Activated CD8-positive, alpha-beta memory T cell treated with anti-CD3 and anti-CD28 coated beads for 24 hours (primary cell): ENCODE measurements at regions not wholly inside any gene's neighbourhood (a gene's known extent, or its start where the extent isn't known, plus 50 kb on each side); places are given as distances from the start of the nearest gene placed in this dataset.
A peak's percentile ranks its signal among the peaks of the same experiment; 100 is the strongest.

Experiments
- DNase-seq: peaks from one replicate; pipeline ENCODE4 v3.0.0-alpha.2; 2020

GRCh38 chr20:59376109-59376841, 75.9 kb downstream of the EDN3 start:
- DNase-seq, result no peak

DNA sequence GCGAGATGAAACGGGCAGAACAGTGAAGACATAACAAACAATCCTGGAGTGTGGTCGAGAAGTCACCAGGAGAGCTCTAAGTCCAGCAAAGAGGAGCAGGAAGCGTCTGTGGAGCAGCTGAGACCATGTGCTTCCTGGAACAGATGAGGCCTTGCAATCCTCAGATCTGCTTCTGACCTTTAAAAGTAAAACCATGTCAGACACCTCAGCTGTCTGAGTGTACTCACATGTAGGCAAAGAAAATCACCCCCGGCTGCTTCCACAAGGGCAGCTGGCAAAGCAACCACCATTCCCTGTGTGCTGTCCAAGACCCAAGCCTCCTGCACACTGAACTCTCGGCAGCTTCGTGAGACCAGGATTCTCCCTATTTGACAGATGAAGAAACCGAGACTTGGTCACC, 76.6 kb downstream of the EDN3 start:
- DNase-seq, result no peak

DNA sequence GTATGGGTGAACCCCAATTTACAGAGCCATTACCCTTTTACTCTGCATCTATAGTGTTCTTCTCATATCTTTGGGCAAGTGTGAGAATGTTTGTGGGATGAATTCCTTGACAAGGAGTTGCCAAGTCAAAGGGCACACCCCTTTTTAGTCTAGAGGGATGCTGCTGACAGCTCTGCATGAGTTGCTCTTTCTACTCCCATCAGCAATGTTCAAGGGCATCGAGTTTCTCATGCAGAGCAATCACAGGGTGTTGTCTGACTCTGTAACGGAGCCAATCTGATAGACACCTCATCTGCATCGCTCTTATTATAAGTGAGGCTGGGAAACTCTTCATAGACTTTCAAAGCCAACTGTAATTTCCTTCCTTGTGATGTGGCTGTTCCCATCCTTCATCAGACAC, 77.4 kb downstream of the EDN3 start:
- DNase-seq, result no peak

DNA sequence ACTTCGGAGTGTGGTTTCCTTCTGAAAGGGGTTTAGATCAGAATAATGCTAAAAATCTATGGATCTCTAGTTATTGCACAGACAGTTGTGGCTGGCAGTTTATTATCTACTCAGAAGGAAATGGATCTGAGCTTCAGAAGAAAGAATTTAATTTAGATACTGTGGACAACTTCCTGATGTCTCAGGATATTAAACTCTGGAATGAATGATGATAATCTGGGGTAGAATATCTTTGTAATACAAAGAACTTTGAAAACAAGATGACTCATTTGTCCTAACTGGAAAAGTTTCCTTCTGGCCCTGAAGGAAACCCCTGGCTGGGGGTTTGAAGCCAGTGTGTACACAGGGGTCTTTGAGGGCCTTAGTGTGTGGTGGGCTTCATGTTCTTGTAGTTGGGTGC, 78.0 kb downstream of the EDN3 start:
- DNase-seq, result no peak

- DNase-seq, result no peak
These were observed 78.6 kb downstream of the EDN3 start for GRCh38 chr20:59378966-59379365.

DNA sequence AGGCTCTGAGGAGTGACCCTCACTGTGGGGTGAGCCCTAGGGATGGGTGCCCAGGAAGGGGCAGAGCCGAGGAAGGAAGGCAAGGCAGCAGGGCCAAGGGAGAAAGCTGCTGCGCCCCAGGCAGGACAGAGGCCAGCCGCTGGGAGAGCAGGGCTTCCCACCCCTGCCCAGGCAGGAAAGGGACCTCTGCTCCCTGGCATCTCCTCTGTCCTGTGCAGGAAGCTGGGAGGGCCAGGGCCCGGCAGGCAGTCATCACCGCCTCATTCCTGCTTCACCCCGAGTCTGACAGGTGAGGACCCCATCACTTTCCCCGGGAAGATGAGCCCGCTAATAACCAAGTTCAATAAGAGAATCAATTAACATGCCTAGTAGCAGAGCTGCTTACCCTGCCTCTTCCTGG, 81.3 kb downstream of the EDN3 start:
- no peak for DNase-seq

DNA sequence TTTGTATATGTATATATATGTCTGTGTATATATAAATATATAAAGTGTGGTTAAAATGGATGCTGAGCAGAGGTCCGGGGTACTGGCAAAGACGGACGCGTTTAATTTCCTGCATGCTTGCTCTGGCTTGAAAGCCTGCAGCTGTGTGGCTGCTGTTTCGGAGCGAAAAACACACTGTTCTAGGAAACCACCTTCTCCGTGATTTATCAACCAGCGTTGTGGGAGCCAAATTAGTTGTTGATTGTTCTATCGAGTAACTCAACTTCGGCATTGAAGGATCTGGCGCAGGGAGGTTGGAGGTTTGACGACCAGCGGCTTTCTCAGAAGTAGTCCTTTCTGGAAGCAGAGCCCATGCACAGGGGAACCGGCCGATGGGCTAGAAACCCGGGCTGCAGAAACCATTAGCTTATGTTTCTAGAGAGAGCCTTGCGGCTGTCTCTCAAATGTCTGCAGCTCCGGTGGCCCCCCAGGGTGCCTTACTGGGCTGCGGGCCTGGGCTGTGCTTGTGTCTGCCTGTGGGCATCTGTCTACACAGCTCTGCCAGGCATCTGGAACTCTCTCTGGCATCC, 81.8 kb downstream of the EDN3 start:
- no peak for DNase-seq

GRCh38 chr20:59382907-59383306, 82.5 kb downstream of the EDN3 start:
- no peak for DNase-seq

DNA sequence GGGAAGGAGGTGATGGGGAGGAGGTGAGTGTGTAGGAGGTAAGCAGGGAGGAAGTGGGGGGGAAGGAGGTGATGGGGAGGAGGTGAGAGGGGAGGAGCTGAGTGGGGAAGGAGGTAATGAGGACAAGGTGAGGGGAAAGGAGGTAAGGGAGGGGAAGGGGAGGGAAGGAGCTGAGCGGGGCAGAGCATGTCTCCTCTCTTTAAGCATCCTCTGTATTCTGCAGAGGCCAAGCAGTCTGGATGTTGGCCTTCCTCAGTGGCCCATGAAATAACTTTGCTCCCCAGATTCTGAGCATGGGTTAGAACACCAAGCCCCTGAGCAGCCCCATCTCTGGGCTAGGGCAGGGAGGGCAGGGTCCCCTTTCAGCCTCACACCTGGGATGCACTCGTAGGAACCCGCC, 84.6 kb downstream of the EDN3 start:
- DNase-seq, result no peak

GRCh38 chr20:59385480-59385879, 85.1 kb downstream of the EDN3 start:
- no peak for DNase-seq

DNA sequence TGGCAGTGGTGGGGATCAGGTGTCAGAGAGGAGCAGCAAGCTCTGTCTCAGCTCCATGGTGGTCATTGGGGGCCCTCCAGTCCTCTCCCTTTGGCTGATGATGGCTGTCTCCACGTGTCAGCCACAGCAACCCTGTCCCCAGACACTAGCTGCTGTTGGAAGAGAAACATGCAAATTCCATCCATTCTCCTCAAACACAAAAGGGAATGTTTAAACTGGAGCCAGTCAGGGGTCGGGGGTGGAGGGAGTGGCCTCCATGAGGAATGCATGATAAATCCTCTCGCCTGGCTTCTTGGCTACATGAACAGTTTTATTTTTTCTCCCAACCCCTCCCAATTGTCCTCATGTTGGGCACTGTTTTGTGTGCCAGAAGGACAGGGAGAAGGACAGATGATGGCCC, 86.4 kb downstream of the EDN3 start:
- DNase-seq, result no peak

- DNase-seq, result no peak
These were observed 87.5 kb downstream of the EDN3 start for GRCh38 chr20:59387891-59388290.

DNA sequence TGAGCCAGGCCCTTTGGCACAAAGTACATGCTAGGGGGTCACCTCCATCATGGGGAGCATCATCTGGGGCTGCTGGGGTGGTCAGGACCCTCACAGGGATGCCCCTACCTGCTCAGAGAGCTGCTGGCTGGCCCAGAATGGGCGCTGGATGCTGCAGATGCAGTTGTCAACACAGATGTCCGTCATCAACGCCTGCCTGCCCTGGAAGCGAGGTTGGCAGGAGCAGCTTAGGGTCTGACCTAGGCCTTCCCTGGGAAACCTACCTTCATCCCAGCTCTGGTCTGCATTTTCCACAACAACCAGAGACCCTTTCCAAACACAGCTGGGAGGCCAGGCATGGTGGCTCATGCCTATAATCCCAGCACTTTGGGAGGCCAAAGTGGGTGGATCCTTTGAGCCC, 88.0 kb downstream of the EDN3 start:
- no peak for DNase-seq

DNA sequence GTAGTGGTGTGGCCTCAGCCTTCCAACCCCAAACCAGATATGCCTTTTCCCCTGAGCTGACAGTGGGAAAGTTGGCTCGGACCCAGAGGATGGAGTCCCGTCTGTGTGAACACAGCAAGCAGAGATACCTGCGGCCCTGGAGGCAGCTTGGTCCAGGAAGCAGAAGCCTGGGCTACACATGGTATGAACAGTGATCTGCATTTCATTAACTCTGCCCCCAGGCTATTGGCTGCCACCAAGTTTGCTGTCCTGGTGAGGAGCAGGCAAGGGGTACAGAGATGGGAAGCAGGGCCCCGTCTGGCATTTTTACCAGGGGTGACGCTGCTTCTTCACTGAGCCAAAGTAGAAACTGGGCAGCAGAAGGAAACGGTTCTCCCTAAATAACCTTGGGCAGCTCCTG, 90.0 kb downstream of the EDN3 start:
- no peak for DNase-seq

DNA sequence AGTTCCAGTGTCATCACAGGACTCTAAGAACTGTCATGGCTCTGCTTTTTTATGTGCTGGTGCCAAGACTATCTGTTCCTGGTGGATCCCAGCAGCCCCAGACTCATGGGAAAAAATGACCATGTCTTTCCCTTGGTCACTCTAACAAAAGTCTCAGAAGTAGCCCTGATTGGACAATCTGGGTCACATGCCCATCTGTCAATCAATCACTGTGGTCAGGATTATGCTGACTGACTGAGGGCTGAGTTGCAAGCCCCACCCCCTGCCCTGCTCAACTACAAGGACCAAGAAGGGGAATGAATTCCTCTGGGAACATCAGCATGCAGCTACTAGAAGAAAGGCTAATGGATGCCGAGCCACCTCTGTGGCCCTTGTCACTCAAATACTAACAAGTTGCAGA, 91.6 kb downstream of the EDN3 start:
- no peak for DNase-seq

GRCh38 chr20:59392736-59393135, 92.3 kb downstream of the EDN3 start:
- DNase-seq, result no peak

DNA sequence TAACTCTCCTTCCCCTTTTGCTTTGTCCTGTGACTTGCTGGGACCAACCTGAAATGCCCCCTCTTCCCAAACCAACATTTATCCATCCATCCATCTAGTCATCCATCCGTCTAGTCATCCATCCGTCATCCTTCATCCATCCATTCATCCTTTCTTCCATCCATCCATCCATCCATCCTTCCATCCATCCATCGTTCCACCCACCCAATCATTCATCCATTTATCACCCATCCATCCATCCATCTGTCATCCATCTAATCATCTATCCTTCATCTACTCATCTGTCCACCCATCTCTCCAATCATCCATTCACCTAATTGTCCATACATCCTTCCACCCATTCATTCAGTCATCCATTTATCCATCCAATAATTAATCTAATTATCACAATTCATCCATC, 92.7 kb downstream of the EDN3 start:
- DNase-seq, result no peak

DNA sequence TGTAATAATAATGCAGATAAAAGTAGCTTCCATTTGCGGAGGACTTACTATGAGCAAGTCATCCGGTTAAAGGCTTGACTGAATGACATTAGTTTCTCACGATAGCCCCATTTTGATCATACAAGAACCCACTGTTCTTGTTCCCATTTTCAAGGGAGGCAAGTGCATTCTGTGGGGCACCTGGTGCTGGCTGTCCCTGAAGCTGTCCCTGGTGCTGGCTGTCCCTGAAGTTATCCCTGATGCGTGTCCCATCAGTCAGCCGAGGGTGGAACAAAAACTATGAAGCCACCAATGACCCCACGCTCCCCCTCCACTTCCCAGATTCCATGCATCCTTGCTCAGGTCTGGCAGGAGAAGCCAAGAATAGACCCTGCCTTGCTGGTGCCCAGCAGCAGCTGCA, 95.3 kb downstream of the EDN3 start:
- no peak for DNase-seq

- DNase-seq, result no peak
These were observed 98.3 kb downstream of the EDN3 start for GRCh38 chr20:59398537-59399205.

DNA sequence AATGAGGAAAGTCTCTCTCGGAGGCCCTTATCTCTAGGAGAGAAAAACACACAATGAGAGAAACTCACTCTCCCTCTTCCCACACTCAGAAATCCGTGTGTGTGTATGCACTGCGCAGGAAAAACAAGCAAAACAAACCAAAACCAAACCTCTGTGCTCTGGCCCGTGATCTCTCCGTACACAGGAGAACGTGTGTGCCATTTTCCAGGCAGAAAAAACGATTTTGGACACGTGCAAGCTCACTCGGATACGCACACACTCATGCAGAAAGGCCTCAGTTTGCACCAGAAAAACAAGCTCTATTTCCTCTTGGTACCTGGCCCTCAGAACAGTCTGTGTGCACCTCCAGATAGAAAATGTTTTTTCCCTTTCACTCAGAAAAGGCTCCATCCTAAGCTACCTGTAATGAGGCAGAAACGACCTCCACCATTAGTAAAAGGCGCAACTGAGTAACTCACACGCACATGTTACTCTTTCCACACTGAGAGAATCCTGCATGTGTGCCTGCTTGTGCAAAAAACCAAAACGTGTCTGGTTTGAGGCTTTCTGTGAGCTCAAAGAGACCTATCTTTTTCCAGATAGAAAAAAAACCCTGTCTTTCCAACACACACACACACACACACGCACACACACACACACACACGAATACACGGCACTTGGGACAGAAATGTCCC, 99.2 kb downstream of the EDN3 start:
- no peak for DNase-seq

GRCh38 chr20:59400708-59401107, 100.3 kb downstream of the EDN3 start:
- no peak for DNase-seq

DNA sequence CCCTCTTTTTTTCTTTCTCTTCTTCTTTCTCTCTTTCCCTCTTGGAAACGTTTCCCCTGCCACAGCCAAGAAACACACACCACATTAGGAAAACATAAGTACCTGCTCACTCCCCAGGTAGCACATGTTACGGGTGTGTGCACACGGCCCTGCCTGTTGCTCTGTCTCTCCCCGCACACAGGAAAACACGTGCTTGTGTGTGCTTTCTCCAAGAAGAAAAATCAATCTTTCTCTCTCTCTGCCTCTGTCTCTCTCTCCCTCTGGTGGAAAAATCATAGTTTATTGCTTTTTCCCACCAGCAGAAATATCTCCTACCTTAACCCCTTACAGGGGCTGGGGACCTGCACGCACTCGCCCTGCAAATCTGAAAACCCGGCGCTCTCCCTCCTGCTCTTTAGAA, 102.3 kb downstream of the EDN3 start:
- DNase-seq, result no peak

DNA sequence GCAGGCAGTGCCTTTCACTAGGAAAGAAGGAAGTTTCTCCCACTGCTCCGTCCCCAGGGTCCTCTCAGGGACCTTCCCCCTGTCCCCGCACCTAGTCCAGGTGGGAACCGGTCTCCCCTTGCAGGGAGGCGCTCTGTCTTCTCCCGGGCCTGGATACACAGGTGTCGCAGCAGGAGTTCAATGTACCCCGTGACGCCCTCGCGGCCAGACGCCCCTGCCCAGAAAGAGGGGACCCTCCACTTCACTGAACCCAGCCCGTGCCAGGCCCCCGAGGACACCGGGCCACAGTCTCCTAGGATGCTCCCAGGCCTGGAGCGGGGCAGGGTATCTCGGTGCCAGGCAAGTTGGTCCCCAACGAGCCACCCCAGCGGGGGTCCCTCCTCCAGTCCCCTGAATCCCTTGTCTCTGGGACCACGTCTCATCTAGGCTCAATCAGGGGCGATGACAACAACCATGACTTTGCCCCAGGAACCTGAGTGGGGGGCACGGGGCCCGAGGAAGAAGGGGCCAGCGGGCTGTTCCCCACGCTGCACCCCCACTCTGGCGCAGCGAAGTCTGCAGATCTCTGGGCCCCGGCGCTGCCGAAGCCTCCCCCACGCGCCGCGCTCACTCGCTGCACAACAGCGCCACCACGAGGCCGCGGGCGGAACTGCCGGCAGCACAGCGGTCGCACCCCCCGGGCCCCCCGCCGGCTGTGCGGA, 103.0 kb downstream of the EDN3 start:
- DNase-seq, result peak; percentile 94

- DNase-seq, result no peak
These were observed 103.5 kb downstream of the EDN3 start for GRCh38 chr20:59403962-59404314.
